ENCODE measurements at regions not wholly inside any gene's neighbourhood (a gene's known extent, or its start where the extent isn't known, plus 50 kb on each side); places are given as distances from the start of the nearest gene placed in this dataset.

- DNase-seq, result no peak
Observed at GRCh38 chr6:138580040-138580439, 80.7 kb upstream of the NHSL1 start.

- no peak for DNase-seq
Observed at GRCh38 chr6:138580801-138581200, 81.5 kb upstream of the NHSL1 start.

DNA sequence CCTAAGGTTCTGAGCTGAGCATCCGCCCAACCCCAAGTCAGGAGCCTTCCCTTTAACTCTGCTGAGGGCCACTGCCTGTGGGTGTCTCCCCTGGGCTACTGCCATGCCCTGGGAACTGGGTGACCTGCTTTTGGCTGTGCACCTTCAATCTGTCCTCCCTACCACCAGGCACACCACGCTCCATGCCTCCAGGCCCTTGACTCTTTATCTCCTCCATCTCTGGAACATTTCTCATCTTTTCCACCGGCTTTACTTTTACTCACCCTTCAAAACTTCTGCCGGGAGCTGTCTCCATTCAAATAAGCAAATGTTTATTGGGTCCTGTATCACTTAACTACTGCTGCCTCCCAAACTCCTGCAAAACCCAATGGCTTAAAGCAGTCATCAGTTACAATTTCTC is 83.3 kb upstream of the NHSL1 start:
- no peak for DNase-seq

DNA sequence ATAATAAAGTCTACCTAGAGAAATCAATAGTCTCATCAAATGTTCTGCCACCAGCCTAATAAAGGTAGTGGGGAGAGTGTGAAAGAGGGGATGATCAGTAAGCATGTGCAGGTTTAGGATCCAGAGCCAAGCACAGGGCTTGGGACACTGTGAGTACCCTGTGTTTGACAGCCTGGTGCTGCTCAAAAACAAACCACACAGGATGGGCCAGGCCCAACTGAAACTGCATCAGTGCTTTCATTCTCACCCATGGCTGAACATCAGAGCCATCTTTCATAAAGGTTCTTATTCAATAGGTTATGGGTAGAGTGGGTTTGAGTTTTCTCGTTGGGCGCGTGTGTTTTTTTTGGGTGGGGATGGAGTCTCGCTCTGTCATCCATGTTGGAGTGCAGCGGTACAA is 87.3 kb upstream of the NHSL1 start:
- no peak for DNase-seq

DNA sequence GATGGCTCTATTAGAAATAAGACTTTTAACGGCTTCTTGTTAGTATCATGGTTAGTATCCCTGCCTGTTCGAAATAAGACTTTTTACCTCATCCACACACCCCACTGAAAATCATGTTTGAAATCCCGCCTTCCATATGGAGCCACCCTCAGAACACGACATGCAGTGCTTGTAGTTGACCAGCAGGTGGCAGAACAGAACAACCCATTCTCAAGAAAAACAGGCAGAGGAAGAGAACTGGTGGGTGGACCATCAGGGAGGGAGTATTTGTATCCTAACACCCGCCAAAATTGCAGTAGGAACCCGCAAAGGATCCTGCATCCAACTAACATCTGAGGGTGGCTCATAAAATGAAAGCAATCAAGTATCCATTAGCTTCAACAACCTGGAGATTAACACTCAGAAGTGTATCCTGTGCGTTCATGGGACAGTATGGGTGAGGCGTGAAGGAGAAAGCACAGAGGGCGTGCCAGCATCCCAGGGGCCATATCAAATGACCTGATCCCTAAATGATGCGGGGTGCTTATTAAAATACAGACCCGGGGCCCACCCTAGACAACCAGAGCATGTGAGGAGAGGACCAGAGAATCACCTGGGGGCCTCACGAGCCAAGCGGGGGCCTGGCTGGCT is 89.6 kb upstream of the NHSL1 start:
- DNase-seq, result peak; percentile 93

DNA sequence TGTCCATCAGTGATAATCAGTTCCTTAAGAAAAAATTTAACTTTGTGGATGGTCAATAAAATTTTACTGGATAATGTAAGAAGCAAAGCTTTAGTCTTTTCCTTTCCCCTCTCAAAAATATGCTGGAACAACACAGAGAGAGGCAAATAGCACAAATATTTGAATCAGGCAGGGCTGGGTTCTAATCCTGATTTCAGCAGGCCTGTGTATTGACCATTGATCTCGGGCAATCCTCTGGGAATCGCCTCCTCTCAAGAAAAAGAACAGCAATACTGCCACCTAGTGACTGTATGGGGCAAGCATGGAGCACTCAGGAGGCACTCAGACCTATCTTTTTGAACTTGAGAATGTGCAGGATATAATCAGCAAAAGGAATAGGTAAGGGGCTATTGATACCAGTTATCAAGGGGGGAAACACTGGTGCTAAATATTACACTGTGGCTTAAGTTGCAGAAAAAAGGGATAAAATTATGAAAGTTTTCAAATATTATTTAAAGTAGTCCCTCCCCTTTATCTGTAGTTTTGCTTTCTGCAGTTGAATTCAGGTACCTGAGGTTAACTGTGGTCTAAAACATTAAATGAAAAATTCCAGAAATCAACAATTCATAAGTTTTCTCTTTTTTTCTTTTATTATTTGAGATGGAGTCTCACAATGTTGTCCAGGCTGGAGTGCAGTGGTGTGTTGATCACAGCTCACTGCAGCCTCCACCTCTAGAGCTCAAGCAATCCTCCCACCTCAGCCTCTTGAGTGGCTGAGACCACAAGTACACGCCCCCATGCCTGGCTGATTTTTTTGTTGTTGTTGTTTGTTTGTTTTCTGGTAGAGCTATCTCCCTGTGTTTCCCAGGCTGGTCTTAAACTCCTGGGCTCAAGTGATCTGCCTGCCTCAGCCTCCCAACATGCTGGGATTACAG is 91.8 kb upstream of the NHSL1 start:
- DNase-seq, result peak; percentile 74

DNA sequence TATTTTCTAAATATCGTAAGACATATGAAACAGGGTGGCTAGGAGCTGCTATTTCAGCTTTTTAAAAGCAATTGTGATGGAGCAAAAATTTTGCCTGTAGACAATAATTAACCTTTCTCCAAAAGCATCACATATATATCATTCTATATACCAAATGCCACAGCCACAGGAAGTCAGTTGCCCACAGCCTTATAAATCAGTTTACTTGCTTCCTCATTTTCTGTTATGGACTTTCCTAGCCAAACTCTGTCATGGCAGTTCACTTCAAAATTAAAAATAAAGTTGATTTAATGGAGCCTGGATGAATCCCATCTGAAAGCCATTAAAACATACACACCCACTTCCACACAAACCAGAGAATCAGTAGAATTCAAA is 93.4 kb upstream of the NHSL1 start:
- DNase-seq, result no peak

GRCh38 chr6:138593124-138593877 is 94.0 kb upstream of the NHSL1 start:
- no peak for DNase-seq

DNA sequence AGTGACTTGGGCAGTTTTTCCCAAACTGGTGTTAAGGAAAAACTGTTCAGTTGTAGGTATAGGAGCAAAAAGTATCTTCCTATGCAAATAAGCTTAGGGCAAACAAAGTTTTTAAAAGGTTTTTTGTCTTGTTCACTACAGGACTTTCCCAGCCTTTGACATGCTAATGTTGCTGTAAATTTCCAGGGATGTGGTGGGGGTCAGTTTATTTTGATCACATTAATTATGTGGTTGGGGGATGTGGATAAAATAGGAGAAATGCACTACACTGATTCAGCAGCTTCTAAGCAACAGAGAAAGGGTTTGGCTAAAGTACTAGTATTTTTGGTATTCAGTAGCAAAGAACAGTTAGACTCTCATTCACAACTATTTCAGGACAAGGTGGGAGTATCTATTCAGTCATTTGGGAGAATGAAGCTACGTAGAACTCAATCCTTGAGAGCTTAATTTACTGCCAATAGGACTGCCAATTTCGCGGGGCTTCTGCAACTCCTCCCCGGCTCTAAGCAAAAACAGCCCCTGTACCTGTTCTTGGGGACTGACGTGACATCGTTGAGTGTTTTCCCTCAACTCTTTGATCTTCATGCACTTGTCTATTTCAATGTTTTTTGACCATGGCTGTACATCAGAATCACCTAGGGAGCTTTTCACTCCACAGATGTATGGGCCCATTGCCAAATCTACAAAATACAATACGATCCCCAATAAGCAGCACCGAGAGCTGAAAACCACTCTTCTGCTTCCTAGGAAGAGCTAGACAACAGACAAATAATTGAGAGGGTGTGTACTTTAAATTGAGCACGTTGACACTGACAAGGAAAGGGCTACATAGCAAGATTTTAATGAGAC is 94.8 kb upstream of the NHSL1 start:
- DNase-seq, result peak; percentile 37

DNA sequence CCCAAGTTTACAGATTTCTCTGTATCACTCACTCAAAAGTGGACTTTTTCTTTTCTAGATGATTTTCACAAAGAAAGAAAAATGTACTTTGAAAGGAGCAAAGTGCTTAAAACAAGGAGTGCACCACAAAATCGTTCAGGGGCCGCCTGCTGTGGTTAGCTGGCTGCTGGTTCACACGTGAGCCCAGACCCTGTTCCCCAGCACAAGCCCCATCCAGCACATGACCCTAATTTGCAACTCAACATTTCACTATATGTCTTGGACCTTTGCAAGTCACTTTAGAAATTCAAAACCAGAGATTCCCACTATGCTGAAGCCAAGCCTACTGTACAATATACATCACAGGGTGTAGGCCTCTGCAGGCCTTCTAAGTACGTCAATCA is 95.5 kb upstream of the NHSL1 start:
- no peak for DNase-seq

- no peak for DNase-seq
Observed at GRCh38 chr6:138596126-138596525, 96.8 kb upstream of the NHSL1 start.

DNA sequence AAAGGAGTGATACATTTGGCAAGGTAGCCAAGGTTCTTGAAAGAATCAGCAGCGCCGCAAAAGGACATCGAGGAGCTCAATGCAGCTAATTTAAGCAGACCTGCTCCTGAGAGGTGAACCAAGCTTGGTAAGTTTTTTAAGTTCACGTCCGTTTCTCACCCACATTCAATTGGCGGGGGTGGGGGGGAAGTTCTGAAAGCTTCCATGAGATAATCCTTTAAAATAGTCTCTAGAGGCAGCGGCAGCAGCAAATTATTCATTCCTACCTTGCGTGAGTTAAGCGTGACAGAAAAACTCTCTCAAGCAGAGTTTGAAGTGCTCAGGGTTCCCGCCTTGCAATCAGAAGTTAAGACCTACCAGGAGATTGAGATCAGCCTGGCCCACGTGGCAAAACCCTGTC is 97.3 kb upstream of the NHSL1 start:
- no peak for DNase-seq

GRCh38 chr6:138597336-138597735 is 98.0 kb upstream of the NHSL1 start:
- no peak for DNase-seq

DNA sequence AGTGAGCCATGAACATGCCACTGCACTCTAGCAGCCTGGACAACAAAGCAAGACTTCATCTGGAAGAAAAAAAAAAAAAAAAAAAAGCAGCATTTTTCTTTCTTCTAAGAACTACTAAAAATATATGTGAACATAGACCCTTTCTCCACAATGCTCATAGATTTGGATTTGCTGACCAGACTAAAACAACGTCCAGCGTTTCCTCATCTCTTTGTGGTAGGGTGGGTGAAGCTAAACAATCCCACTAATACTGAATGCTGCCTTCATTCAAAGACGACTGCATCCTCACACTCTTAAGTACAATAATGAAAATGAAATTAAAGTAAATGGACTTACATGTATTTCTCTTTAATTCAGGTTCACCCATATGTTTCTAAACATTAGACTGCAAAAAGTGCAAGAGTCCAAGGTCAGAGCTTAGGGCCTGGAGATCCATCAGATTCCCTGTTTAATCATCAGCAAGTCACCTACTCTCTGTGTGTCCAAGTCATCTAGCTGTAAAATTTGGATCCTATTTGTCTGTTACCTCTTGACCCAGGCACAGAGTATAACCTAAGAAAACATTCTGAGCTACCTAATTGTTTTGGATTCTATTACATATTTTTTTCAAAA is 99.4 kb upstream of the NHSL1 start:
- DNase-seq, result no peak

- no peak for DNase-seq
Observed at GRCh38 chr6:138600261-138600660, 101.0 kb upstream of the NHSL1 start.

- DNase-seq, result no peak
Observed at GRCh38 chr6:138600726-138601125, 101.4 kb upstream of the NHSL1 start.

- no peak for DNase-seq
Observed at GRCh38 chr6:138601128-138601527, 101.8 kb upstream of the NHSL1 start.

DNA sequence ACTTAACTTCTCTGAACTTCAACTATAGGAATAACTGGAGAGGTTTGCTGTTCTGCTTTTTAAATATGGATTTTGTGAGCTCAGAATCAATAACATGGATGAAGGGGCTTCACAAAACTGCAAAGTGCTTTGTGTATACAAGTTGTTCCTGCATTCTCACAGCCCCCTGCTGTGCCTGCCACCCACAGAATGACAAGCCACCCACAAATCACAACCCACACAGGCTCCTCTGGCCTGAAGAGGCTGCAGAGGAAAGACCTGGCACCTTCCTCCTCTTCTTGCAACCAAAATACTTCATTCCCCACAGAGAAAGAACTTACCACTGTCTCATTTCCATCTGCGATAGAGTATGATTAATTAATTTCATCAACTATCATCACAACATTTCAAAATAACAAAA is 106.7 kb upstream of the NHSL1 start:
- no peak for DNase-seq

DNA sequence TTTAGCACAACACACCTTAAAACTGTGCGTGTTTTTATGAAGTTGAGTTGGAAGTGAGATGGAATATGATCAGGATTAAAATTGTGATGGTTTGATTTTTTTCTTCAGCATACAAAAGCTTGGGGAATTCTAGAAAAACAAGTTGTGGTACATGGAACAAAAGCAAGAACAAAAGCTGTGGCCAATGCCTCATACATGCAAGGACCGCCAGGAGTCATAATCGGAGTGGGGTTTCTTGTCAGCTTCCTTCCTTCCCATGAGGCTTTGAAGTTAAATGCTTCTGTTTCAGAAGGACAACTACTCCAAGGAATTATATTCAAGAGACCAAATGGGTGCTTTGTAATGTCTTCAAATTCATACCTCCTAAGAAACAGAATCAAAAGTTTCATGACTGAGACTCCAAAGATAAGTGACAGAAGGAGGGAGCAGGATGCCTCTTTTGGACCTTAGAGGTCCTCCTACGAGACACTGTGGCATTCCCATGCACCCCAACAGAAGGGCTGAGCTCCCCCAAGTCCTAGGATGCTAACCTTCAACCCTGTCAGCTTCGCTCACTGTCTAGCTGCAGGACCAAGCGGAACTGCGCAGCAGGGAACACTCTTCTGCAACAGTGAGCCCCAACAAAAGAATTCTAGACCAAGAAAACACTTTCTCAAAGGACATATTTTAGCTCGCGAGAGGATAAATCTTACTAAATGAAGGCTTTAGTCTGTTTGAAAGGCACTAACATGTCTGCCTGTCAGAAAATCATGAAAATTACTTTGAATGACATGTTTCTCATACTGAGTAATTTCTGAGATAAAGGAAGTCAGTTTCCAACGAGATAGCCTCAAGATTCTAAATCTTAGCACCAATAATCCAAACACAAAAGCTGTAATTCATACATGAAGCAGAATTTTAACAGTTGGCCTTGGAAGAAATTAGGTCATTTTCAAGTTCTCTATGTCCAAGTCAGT is 108.5 kb upstream of the NHSL1 start:
- DNase-seq, result no peak

- no peak for DNase-seq
Observed at GRCh38 chr6:138608896-138609295, 109.6 kb upstream of the NHSL1 start.

DNA sequence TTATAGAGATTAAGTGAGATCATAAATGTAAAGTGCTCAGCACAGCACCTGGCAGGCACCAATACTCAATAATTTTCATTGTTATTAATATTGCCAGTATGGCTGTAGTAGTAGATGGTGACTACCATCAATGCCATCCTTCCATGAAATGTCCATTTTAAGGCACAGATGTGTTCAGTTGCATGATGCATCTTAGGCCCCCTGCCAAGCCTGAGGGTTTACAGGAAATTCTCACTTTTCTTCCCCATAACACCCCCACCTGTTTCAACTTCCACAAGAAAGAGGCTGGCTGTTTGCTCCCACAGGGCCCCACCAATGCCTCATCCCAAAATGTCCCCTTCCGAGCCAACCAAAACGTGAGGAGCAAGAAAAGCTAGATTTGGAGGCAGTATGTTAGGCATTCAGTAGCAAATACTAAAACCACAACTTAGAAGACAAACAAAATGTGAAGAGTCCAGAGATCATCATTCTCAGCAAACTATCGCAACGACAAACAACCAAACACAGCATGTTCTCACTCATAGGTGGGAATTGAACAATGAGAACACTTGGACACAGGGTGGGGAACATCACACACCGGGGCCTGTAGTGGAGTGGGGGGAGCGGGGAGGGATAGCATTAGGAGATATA is 110.6 kb upstream of the NHSL1 start:
- DNase-seq, result no peak
